ENCODE measurements at regions not wholly inside any gene's neighbourhood (a gene's known extent, or its start where the extent isn't known, plus 50 kb on each side); places are given as distances from the start of the nearest gene placed in this dataset.

DNA sequence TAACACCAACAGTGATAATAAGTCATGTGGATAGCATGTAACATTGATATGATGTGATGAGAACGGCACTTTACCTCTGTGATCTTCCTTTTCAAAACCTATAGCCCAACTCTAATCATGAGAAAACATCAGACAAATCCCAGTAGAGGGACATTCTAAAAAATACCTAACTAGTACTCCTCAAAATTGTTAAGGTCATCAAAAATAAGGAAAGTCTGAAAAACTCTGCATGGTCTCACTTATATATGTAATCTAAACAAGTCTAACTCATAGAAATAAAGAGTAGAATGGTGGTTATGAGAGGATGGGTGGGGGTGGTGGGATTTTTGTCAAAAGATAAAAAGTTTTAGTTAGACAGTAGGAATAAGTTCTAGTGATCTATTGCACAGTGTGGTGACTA is 243.9 kb upstream of the GRIA3 start:
- Histone ChIP-seq H3K9ac (ENCODE audit: low read depth in 1 of 2, low read length in 2 of 2) (no peak overlapping the region), H3K27me3 (ENCODE audit: control insufficient read depth in 4 of 4, insufficient read depth in 4 of 4, low read length in 3 of 4) (no peaks in the 10 kb centered on the region), H3K9me3 (ENCODE audit: control insufficient read depth in 4 of 4, low read length in 3 of 4) (no peaks in the 10 kb centered on the region), H3K27ac (ENCODE audit: low read depth in 1 of 2, low read length in 2 of 2) (no peak overlapping the region), H3K4me3 (ENCODE audit: low read depth in 1 of 3, low read length in 3 of 3) (no peak overlapping the region), H3K36me3 (ENCODE audit: control insufficient read depth in 4 of 4, insufficient read depth in 3 of 4, low read depth in 1 of 4, low read length in 3 of 4) (no peaks in the 10 kb centered on the region), H3K4me1 (ENCODE audit: control insufficient read depth in 4 of 4, insufficient read depth in 4 of 4, low read length in 3 of 4) (no peaks in the 10 kb centered on the region)
- no peak for DNase-seq (ENCODE audit: low spot score)
- WGBS: 89% methylated on average over 1 of the region's 1 CpG
- no peak for TF ChIP-seq JUND (IDR thresholded peaks at IDR 0.05)
- no peak for TF ChIP-seq ATF3 (IDR thresholded peaks at IDR 0.05)
- TF ChIP-seq, protein P1, sequence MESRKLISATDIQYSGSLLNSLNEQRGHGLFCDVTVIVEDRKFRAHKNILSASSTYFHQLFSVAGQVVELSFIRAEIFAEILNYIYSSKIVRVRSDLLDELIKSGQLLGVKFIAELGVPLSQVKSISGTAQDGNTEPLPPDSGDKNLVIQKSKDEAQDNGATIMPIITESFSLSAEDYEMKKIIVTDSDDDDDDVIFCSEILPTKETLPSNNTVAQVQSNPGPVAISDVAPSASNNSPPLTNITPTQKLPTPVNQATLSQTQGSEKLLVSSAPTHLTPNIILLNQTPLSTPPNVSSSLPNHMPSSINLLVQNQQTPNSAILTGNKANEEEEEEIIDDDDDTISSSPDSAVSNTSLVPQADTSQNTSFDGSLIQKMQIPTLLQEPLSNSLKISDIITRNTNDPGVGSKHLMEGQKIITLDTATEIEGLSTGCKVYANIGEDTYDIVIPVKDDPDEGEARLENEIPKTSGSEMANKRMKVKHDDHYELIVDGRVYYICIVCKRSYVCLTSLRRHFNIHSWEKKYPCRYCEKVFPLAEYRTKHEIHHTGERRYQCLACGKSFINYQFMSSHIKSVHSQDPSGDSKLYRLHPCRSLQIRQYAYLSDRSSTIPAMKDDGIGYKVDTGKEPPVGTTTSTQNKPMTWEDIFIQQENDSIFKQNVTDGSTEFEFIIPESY (IDR thresholded peaks at IDR 0.05): no peak
- no peak for TF ChIP-seq HNF4A (conservative IDR thresholded peaks at IDR 0.05)
- no peak for TF ChIP-seq HNF4G (IDR thresholded peaks at IDR 0.05)
- TF ChIP-seq EGR1 (IDR thresholded peaks at IDR 0.05; ENCODE audit: low read depth in 2 of 2): no peak
- no peak for TF ChIP-seq YY1 (IDR thresholded peaks at IDR 0.05)
- TF ChIP-seq REST (IDR thresholded peaks at IDR 0.05): no peak
- TF ChIP-seq, protein P2, sequence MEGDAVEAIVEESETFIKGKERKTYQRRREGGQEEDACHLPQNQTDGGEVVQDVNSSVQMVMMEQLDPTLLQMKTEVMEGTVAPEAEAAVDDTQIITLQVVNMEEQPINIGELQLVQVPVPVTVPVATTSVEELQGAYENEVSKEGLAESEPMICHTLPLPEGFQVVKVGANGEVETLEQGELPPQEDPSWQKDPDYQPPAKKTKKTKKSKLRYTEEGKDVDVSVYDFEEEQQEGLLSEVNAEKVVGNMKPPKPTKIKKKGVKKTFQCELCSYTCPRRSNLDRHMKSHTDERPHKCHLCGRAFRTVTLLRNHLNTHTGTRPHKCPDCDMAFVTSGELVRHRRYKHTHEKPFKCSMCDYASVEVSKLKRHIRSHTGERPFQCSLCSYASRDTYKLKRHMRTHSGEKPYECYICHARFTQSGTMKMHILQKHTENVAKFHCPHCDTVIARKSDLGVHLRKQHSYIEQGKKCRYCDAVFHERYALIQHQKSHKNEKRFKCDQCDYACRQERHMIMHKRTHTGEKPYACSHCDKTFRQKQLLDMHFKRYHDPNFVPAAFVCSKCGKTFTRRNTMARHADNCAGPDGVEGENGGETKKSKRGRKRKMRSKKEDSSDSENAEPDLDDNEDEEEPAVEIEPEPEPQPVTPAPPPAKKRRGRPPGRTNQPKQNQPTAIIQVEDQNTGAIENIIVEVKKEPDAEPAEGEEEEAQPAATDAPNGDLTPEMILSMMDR (IDR thresholded peaks at IDR 0.05; ENCODE audit: low read depth, low read length, missing input control): no peak
- TF ChIP-seq FOXA2 (IDR thresholded peaks at IDR 0.05): no peak
- no peak for TF ChIP-seq TAF1 (conservative IDR thresholded peaks at IDR 0.05)
- no peak for TF ChIP-seq SP1 (IDR thresholded peaks at IDR 0.05)
- no peak for TF ChIP-seq RXRA (IDR thresholded peaks at IDR 0.05)
- TF ChIP-seq NR2F2 (IDR thresholded peaks at IDR 0.05): no peak
- no peak for TF ChIP-seq MAX (IDR thresholded peaks at IDR 0.05)
- TF ChIP-seq GABPA (IDR thresholded peaks at IDR 0.05 in 1 of 2, conservative IDR thresholded peaks at IDR 0.05 in 1 of 2): no peak
- TF ChIP-seq FOXA1 (IDR thresholded peaks at IDR 0.05): no peak
- no peak for TF ChIP-seq RAD21 (IDR thresholded peaks at IDR 0.05)
